Stimulated activated naive CD8-positive, alpha-beta T cell treated with anti-CD3 and anti-CD28 coated beads, Interleukin-15, Interleukin-2, amounts not matched to agents 100 ng/mL and 50 ng/mL, for 24 hours (primary cell): ENCODE measurements at regions not wholly inside any gene's neighbourhood (a gene's known extent, or its start where the extent isn't known, plus 50 kb on each side); places are given as distances from the start of the nearest gene placed in this dataset.
"Not testable (repeated sequence)": the region's sequence is repeated elsewhere in the genome, so short reads cannot be mapped to it uniquely, and the experiment has no call there.

Experiments used
- H3K27ac Mint-ChIP-seq: one replicate; pipeline ENCODE4 v1.8.0; 2021; ENCODE audit warnings: mild to moderate bottlenecking, mixed read lengths
- H3K27me3 Mint-ChIP-seq: one replicate; pipeline ENCODE4 v1.8.0; 2021; ENCODE audit warnings: mixed read lengths
- H3K36me3 Mint-ChIP-seq: one replicate; pipeline ENCODE4 v1.8.0; 2021; ENCODE audit warnings: low read depth, mixed read lengths
- H3K4me1 Mint-ChIP-seq: one replicate; pipeline ENCODE4 v1.8.0; 2021; ENCODE audit warnings: low read depth, mixed read lengths
- H3K4me3 Mint-ChIP-seq: one replicate; pipeline ENCODE4 v1.8.0; 2021; ENCODE audit warnings: mild to moderate bottlenecking, mixed read lengths
- H3K9me3 Mint-ChIP-seq: one replicate; pipeline ENCODE4 v1.8.0; 2021; ENCODE audit warnings: mixed read lengths

GRCh38 chr10:118805146-118805545 lies 50.4 kb upstream of the CACUL1 start:
- H3K27me3 Mint-ChIP-seq, result no peaks in the 10 kb centered on the region
- no peak overlapping the region for H3K27ac Mint-ChIP-seq
- H3K36me3 Mint-ChIP-seq, result no peaks in the 10 kb centered on the region
- H3K4me3 Mint-ChIP-seq, result no peak overlapping the region
- H3K4me1 Mint-ChIP-seq, result no peaks in the 10 kb centered on the region
- H3K9me3 Mint-ChIP-seq, result no peaks in the 10 kb centered on the region

- Mint-ChIP-seq H3K4me3 (no peak overlapping the region), H3K27ac (no peak overlapping the region), H3K9me3 (no peaks in the 10 kb centered on the region), H3K27me3 (no peaks in the 10 kb centered on the region), H3K4me1 (no peaks in the 10 kb centered on the region), H3K36me3 (no peaks in the 10 kb centered on the region)
Measured at GRCh38 chr10:118807512-118808305, 52.9 kb upstream of the CACUL1 start.

DNA sequence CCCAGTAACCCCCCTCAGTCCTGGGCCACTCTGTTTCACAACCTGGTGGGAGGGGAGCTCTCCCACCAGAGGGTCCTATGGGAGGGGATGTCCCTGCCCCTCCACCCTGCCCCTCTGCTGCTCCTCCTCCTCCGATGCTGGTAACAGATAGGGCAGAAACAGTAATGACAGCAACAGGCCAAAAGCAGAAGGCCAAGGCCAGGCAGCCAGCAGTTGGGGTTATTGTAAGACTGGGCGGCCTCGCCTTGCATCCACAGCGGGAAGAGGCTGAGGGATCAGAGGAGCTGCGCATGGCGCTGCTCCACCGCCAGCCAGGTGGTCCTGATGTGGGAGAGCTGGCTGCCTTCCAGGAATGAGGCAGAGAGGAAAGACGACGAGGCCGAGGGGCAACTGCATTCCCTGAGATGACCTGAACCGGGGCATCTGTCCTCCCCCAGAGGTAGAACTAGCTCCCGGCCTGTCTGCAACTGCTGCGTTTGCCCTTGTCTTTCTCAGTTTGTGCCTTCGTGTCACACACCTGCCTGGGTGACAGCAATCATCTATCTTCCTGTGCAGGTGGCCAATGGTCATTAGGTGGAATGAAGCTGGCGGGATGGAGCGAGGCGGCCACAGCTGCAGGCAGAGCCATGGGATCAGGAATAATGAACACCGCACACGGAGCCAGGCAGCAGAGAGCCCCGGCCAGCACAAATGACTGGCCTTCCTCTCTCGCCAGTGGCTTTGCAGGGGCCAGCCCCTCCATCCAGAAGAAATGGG lies 54.0 kb upstream of the CACUL1 start:
- Mint-ChIP-seq H3K4me3 (no peak overlapping the region), H3K36me3 (no peaks in the 10 kb centered on the region), H3K9me3 (no peaks in the 10 kb centered on the region), H3K27ac (no peak overlapping the region), H3K27me3 (no peaks in the 10 kb centered on the region), H3K4me1 (no peaks in the 10 kb centered on the region)

- no peaks in the 10 kb centered on the region for H3K4me1 Mint-ChIP-seq
- H3K4me3 Mint-ChIP-seq, result no peak overlapping the region
- H3K27me3 Mint-ChIP-seq, result no peaks in the 10 kb centered on the region
- H3K27ac Mint-ChIP-seq, result no peak overlapping the region
- no peaks in the 10 kb centered on the region for H3K36me3 Mint-ChIP-seq
- H3K9me3 Mint-ChIP-seq, result no peaks in the 10 kb centered on the region
Measured at GRCh38 chr10:118809357-118810220, 54.8 kb upstream of the CACUL1 start.

DNA sequence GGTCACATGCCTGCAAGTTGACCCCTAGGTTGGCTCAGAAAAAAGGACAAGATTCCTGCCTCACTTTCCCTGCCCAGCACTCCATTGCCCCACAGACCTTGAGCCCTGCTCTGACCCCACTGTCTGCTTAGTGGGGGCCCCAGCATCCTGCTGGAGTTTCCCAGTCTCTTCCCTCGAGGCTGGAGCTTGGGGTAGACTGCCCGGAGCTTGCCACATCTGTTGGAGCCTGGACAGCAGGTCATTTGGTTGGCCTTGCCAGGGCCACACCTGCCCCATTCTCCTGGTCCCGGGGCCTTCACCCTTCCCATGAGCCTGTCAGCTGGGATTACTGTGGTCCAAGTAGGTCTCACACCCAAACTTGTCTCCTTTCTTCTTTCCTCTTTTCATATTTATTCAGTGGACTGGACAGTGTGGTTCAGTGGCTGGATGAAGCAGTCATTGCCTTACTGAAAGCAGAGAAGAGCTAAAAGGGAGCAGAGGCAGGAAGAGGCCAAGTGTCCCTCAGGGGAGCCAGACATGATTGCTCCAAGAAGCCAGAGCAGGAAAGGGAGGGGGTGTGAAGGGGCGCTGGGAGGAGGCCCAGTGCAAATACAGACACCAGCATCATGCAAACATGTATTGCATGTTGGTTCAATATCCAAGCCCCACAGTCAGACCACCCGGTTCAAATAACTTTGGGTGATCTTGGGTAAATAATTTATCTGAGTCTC lies 56.2 kb upstream of the CACUL1 start:
- Mint-ChIP-seq H3K36me3 (no peaks in the 10 kb centered on the region), H3K27ac (no peak overlapping the region), H3K9me3 (no peaks in the 10 kb centered on the region), H3K4me1 (no peaks in the 10 kb centered on the region), H3K27me3 (no peaks in the 10 kb centered on the region), H3K4me3 (no peak overlapping the region)

DNA sequence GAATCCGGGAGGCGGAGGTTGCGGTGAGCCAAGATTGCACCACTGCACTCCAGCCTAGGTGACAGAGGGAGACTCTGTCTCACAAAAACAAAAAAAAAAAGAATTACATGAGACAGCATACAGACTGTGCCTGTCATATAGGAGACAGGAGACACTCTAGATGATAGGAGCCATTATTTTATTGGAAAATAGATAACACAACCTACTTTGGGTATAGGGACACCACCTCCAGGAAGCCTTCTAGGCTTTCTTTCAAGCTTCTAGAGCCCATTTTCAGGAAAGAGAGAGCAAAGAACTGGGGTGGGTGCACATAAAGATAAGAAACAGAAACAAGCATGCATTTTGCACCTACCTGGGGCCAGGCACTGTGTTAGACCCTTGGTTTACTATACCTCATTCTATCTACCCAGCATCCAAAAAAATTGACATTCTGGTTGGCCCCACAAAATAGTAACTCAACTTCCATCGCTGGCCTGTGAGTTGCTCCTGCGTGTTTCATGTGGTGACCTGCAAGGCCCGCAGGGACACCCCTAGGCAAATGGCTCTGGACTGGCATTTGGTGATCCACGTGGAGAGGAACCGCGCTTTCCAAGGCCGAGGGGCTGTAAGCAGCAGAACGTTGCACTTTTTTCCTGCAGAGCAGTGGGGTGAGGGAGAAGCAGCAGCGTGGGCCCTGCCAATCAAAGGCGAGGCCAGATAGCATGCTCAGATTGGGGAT lies 57.1 kb upstream of the CACUL1 start:
- H3K27me3 Mint-ChIP-seq, result no peaks in the 10 kb centered on the region
- H3K9me3 Mint-ChIP-seq, result no peaks in the 10 kb centered on the region
- H3K27ac Mint-ChIP-seq, result no peak overlapping the region
- H3K4me3 Mint-ChIP-seq, result no peak overlapping the region
- H3K4me1 Mint-ChIP-seq, result no peaks in the 10 kb centered on the region
- H3K36me3 Mint-ChIP-seq, result no peaks in the 10 kb centered on the region

- Mint-ChIP-seq H3K4me1 (no peaks in the 10 kb centered on the region), H3K9me3 (no peaks in the 10 kb centered on the region), H3K27me3 (no peaks in the 10 kb centered on the region), H3K4me3 (no peak overlapping the region), H3K36me3 (no peaks in the 10 kb centered on the region), H3K27ac (no peak overlapping the region)
Measured at GRCh38 chr10:118812393-118812740, 57.6 kb upstream of the CACUL1 start.

DNA sequence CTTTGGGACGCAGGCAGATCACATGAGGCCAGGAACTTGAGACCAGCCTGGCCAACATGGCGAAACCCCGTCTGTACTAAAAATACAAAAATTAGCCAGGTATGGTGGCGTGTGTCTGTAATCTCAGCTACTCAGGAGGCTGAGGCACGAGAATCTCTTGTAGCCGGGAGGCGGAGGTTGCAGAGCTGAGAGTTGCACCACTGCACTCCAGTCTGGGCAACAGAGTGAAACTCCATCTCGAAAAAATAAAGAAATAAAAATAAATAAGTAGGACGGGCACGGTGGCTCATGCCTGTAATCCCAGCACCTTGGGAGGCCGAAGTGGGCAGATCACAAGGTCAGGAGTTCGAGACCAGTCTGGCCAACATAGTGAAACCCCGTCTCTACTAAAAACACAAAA lies 58.2 kb upstream of the CACUL1 start:
- not testable (repeated sequence) for H3K27me3 Mint-ChIP-seq, H3K27ac Mint-ChIP-seq, H3K9me3 Mint-ChIP-seq, H3K36me3 Mint-ChIP-seq, H3K4me3 Mint-ChIP-seq, H3K4me1 Mint-ChIP-seq

DNA sequence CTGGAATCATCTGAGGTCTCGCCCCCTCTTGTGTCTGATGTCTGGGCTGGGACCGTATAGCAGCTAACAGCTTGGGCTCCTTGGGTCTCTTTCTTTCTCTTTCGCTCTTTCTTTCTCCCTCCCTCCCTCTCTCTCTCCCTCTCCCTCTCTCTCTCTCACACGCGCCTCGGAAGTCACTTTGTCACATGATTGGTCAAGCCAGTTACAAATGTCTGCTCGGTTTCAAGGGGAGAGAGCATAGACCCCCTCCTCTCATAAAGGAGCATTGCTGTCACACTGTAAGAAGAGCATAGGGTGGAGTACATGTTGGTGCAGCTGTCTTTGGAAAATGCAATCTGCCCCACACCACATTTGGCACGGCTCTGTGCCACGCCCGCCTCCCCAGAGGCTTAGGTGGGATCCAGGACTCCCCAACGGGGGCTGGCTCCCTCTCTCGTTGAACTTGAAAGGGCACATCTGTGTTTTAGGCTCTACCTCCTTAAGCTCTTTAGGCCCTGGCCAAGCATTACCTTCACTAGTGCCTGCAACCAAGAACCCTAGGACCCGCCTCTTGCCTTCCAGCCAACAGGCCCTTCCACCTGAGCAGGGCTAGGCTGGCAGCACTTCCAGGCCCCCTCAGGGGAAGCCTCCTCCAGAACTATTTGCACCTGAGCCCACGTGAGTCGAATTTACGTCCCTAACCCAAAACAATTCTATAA lies 61.9 kb upstream of the CACUL1 start:
- Mint-ChIP-seq H3K4me1 (no peaks in the 10 kb centered on the region), H3K9me3 (no peaks in the 10 kb centered on the region), H3K4me3 (no peak overlapping the region), H3K27ac (no peak overlapping the region), H3K27me3 (no peaks in the 10 kb centered on the region), H3K36me3 (no peaks in the 10 kb centered on the region)

DNA sequence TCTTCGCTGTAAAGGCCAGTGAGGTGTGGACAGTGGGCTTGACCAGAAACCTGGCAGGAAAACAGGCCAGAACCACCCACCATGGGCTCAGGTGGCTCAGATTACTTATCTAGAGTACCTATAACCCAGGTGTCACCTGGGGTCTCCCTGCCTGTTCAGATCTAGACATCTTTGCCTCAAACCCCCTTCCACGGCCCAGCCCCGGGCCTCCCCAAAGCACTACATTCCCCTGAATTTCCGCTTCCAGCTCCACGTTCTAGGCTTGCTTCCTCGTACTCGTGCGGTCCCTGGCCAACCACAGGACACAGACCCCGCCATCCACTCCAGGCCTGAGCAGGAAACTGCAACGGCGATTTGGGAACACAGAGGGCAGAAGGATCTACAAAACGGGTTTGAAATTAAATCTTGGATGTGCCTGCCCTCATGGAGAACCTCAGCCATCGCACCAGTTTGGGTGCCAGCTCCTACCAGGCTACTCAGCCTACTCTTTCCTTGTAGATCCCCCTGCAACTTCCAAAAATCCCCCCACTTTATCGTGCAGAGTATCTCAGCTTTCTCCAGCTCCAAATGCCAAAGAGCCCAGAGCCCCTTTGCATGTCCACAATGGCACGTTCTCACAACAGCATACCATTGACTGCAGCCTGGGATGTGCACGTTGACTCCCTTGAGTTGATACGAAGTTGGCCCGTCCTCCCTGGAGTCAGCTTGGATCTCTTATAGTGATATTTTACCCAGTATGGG lies 62.7 kb upstream of the CACUL1 start:
- no peak overlapping the region for H3K27ac Mint-ChIP-seq
- H3K4me3 Mint-ChIP-seq, result no peak overlapping the region
- no peaks in the 10 kb centered on the region for H3K36me3 Mint-ChIP-seq
- H3K9me3 Mint-ChIP-seq, result no peaks in the 10 kb centered on the region
- no peaks in the 10 kb centered on the region for H3K4me1 Mint-ChIP-seq
- no peaks in the 10 kb centered on the region for H3K27me3 Mint-ChIP-seq

GRCh38 chr10:118818621-118819221 lies 64.0 kb upstream of the CACUL1 start:
- no peaks in the 10 kb centered on the region for H3K27me3 Mint-ChIP-seq
- no peak overlapping the region for H3K4me3 Mint-ChIP-seq
- no peaks in the 10 kb centered on the region for H3K9me3 Mint-ChIP-seq
- H3K4me1 Mint-ChIP-seq, result no peaks in the 10 kb centered on the region
- H3K36me3 Mint-ChIP-seq, result no peaks in the 10 kb centered on the region
- no peak overlapping the region for H3K27ac Mint-ChIP-seq

DNA sequence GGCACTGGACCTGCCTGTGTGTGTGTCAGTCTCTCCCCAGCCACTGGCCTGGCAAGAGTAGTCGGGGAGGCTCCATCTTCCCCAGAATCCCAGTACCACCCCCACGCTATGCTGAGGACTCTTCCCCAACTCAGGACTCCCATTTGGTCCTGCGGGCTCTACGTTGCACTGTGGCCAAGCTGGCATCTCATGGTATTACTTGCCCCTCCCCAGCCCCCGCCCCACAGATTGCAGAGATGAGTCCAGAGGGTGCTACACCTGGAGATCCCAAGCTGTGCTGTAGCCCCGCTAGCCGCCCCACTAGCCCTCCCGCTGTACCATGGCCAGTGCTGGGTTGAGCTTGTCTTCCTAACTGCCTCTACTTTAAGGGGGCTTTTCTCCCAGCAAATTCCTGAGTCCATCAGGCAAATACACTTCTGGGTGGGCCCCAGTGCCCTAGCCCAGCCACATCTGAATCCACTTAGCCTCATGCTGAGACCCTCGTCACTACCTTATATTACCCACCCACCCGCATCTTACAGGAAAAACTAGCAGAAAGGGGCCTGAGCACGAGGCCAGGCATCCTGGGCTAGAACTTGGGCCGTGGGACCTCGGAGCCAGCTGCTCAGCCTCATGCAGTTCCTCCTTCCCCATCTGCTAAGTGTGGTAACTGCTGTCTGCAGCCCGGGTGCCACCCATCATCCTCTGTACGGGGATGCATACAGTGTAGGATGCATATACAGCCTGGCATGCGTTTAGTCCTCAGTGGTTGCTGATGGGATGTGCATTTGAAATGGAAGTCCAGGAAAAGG lies 65.8 kb upstream of the CACUL1 start:
- Mint-ChIP-seq H3K4me3 (no peak overlapping the region), H3K9me3 (no peaks in the 10 kb centered on the region), H3K36me3 (no peaks in the 10 kb centered on the region), H3K4me1 (no peaks in the 10 kb centered on the region), H3K27me3 (no peaks in the 10 kb centered on the region), H3K27ac (no peak overlapping the region)
